Lower leg skin (tissue), 3 donors: ENCODE measurements at regions not wholly inside any gene's neighbourhood (a gene's known extent, or its start where the extent isn't known, plus 50 kb on each side); places are given as distances from the start of the nearest gene placed in this dataset.

Experiments
- CTCF ChIP-seq, 3 donors: fragments of 450-650 bp; IDR thresholded peaks; one replicate each; pipeline ENCODE4 v1.5.1; 2016; ENCODE audit warnings: antibody characterized with exemption in 3 of 3, mild to moderate bottlenecking in 3 of 3, moderate library complexity in 2 of 3
- POLR2A ChIP-seq, 2 donors: fragments of 450-650 bp; IDR thresholded peaks; one replicate each; pipeline ENCODE4 v1.6.1; 2016 to 2017; ENCODE audit warnings: antibody characterized with exemption in 2 of 2, mild to moderate bottlenecking in 1 of 2, moderate library complexity in 1 of 2

GRCh38 chr6:126761854-126762253 lies 356.6 kb upstream of the RSPO3 start:
- TF ChIP-seq CTCF (IDR thresholded peaks at IDR 0.05) (no peak), POLR2A (IDR thresholded peaks at IDR 0.05) (no peak)
